ENCODE measurements at regions not wholly inside any gene's neighbourhood (a gene's known extent, or its start where the extent isn't known, plus 50 kb on each side); places are given as distances from the start of the nearest gene placed in this dataset.

GRCh38 chrY:7261254-7261653 lies 349.7 kb upstream of the AMELY start:
- no peak overlapping the region for H3K56ac ChIP-seq (replicated peaks; ENCODE audit: insufficient read length, low read depth, low read length)
- no peaks in the 10 kb centered on the region for H3K4me1 ChIP-seq (replicated peaks in 1 of 4; ENCODE audit: control insufficient read depth in 3 of 4, insufficient read depth in 4 of 4, low read length in 3 of 4)
- DNase-seq (ENCODE audit: low read depth in 1 of 2, low spot score in 2 of 2) (no peak), FAIRE-seq (no peak)
- no peak overlapping the region for H2BK12ac ChIP-seq (ENCODE audit: low read depth, low read length)
- ChIA-PET POLR2A (ENCODE audit: partially characterized antibody) (no interaction called here), CTCF (ENCODE audit: partially characterized antibody) (interaction anchor here (1.0 kb wide), 1 partner anchor 11 kb away, joined by 4 read pairs; no protein-coding TSS in a partner anchor)
- H3K9me3 ChIP-seq (ENCODE audit: insufficient read depth in 2 of 2, low read depth in 1 of 2, low read length in 1 of 2) = no peaks in the 10 kb centered on the region
- H3K27me3 ChIP-seq (replicated peaks in 1 of 4; ENCODE audit: control insufficient read depth in 3 of 4, extremely low read depth in 1 of 4, insufficient read depth in 3 of 4, low read length in 3 of 4) = no peaks in the 10 kb centered on the region
- no peaks in the 10 kb centered on the region for H3K36me3 ChIP-seq (ENCODE audit: control insufficient read depth in 2 of 4, insufficient read depth in 4 of 4, low read length in 3 of 4)
- no peak overlapping the region for H3K4ac ChIP-seq (replicated peaks; ENCODE audit: insufficient read length, low read depth, low read length)
- H3K4me3 ChIP-seq (ENCODE audit: extremely low read depth in 1 of 4, insufficient read depth in 2 of 4, low read depth in 3 of 4, low read length in 4 of 4) = no peak overlapping the region
- no peak overlapping the region for H3K4me2 ChIP-seq (ENCODE audit: insufficient read depth in 1 of 2, low read depth in 2 of 2, low read length in 2 of 2)
- no peak overlapping the region for H4K91ac ChIP-seq (replicated peaks; ENCODE audit: insufficient read length, low read length)
- H2BK20ac ChIP-seq (ENCODE audit: low read length) = no peak overlapping the region
- no peaks in the 10 kb centered on the region for H3K79me2 ChIP-seq (ENCODE audit: control insufficient read depth in 1 of 2, insufficient read depth in 2 of 2, low read length in 2 of 2)
- WGBS, 2 experiments (ENCODE audit: extremely low coverage in 1 of 2, insufficient coverage in 1 of 2, insufficient read length in 1 of 2, insufficient replicate concordance in 2 of 2, low coverage in 1 of 2, low lambda C conversion rate in 2 of 2, missing lambda C conversion rate in 1 of 2) = 78% methylated on average over 6 of the region's 6 CpGs; no CpG with 5 or more reads in 1 of the 2 experiments
- no peaks in the 10 kb centered on the region for H4K20me1 ChIP-seq (replicated peaks in 1 of 2; ENCODE audit: control insufficient read depth in 1 of 2, insufficient read depth in 2 of 2, low read length in 2 of 2)
- H4K5ac ChIP-seq (ENCODE audit: insufficient read length, low read depth, low read length) = no peak overlapping the region
- H2BK15ac ChIP-seq (ENCODE audit: low read length) = no peak overlapping the region
- no peak overlapping the region for H3K9ac ChIP-seq (replicated peaks in 1 of 4; ENCODE audit: extremely low read depth in 1 of 4, low read depth in 3 of 4, low read length in 3 of 4)
- H3K18ac ChIP-seq (ENCODE audit: extremely low read depth, low read length) = no peak overlapping the region
- no peak overlapping the region for H2BK120ac ChIP-seq (replicated peaks; ENCODE audit: low read depth, low read length)
- H3K14ac ChIP-seq (ENCODE audit: insufficient read length) = no peak overlapping the region
- no peak overlapping the region for H2BK5ac ChIP-seq (ENCODE audit: low read depth, low read length)
- H4K8ac ChIP-seq (ENCODE audit: extremely low read depth, insufficient read depth, low read length) = no peak overlapping the region
- TF ChIP-seq USF2 (IDR thresholded peaks at IDR 0.05; ENCODE audit: low read length) (no peak), TEAD4 (IDR thresholded peaks at IDR 0.05; ENCODE audit: low read depth, low read length) (no peak), NRF1 (IDR thresholded peaks at IDR 0.05; ENCODE audit: low read depth, low read length) (no peak), EGR1 (IDR thresholded peaks at IDR 0.05; ENCODE audit: borderline replicate concordance, low read depth, low read length) (no peak), HDAC2 (IDR thresholded peaks at IDR 0.05; ENCODE audit: borderline replicate concordance in 1 of 2, low read depth in 2 of 2, low read length in 2 of 2) (no peak), SAP30 (IDR thresholded peaks at IDR 0.05; ENCODE audit: insufficient read depth, insufficient replicate concordance, low read length) (no peak), SUZ12 (IDR thresholded peaks at IDR 0.05; ENCODE audit: low read length) (no peak), SP4 (IDR thresholded peaks at IDR 0.05; ENCODE audit: low read length) (no peak), CREB1 (IDR thresholded peaks at IDR 0.05) (no peak), CBX5 (IDR thresholded peaks at IDR 0.05; ENCODE audit: low read depth, low read length) (no peak)
- H3K23me2 ChIP-seq (ENCODE audit: low read depth, low read length) = no peaks in the 10 kb centered on the region
- no peak overlapping the region for H3K27ac ChIP-seq (ENCODE audit: low read depth, low read length)
- no peak overlapping the region for H2AFZ ChIP-seq (ENCODE audit: low read length)
- H2AK5ac ChIP-seq (ENCODE audit: low read depth, low read length) = no peak overlapping the region
- H3K79me1 ChIP-seq (ENCODE audit: low read depth, low read length) = no peaks in the 10 kb centered on the region
- H3K23ac ChIP-seq (ENCODE audit: insufficient read length) = no peak overlapping the region

Measured in H1 (cell line).